Limb (tissue), 2 donors: ENCODE measurements at regions not wholly inside any gene's neighbourhood (a gene's known extent, or its start where the extent isn't known, plus 50 kb on each side); places are given as distances from the start of the nearest gene placed in this dataset.

Source experiments
- DNase-seq, 2 donors: peaks; one replicate each; pipeline ENCODE4 v3.0.0-alpha.2; 2016; ENCODE audit errors: extremely low spot score in 2 of 2

DNA sequence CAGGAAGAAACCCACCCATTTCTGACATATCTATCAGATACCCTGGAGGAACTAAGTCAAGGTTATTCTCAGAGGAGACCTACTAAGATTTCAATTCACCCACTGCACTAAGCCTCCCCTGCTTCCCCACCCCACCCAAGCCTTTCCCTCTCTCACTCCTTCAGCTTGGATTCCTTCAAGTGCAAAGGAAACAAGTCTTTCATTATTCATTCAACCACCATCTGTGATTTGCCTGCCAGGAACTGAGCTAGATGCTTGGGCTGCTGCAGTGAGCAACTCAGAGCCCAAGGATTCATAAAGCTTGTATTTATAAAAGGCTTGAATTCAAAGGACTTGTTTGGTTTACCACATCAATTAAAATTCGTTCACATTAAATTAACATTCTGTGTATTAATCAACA lies 161.3 kb downstream of the GXYLT1 start:
- no peak for DNase-seq

DNA sequence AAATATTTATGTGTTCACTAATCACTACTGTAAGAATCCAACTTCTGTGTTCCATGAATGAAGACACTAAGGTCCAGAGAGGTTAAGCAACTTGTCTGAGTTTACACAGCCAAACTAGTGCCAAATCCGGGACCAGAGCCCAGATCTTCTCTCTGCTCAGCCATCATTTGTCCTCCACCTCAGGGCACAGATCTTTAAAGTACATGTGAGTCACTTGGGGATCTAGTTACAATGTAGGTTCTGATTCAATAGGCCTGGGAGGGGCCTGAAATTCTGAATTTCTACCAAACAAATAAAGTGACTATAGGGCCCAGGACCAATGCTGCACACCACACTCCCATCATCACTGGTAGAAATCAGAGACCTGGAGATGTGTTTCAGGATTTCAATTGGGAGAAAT lies 162.9 kb downstream of the GXYLT1 start:
- no peak for DNase-seq

DNA sequence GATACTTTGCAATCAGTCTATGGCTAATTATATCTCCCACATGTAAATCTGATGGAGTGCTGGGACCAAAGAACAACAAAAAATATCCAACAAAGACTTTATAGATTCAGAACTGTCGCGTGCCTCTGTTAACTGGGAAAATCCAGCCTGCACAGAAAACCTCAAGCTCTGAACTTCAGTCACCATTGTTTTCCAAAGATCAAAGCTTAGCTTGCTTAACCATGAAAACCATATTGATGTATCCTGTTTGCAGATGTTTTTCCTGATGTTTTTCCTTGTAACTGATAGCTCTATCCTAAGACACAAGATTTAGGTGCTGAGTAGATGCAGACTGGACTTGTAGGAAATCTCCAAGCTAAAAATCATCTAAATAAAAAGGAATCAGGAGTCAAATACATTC lies 163.7 kb downstream of the GXYLT1 start:
- DNase-seq, result no peak

DNA sequence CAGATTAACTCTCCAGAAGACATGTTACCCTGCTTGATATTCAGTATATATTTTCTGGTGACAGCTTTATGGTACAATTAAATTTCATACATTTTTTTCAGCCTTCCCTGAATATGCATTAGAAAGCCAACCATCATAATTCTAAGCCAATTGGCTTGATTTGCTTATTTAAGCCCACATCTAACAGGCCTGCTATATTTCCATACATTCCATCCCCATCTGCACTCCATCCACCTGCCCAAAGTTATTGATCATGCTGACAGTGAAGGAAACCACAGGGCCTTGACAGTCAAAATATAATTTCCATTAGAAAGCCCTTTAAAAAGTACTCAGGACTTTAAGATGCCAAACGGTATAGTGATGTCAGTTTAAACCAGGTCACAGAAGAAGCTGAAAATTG lies 164.3 kb downstream of the GXYLT1 start:
- no peak for DNase-seq

DNA sequence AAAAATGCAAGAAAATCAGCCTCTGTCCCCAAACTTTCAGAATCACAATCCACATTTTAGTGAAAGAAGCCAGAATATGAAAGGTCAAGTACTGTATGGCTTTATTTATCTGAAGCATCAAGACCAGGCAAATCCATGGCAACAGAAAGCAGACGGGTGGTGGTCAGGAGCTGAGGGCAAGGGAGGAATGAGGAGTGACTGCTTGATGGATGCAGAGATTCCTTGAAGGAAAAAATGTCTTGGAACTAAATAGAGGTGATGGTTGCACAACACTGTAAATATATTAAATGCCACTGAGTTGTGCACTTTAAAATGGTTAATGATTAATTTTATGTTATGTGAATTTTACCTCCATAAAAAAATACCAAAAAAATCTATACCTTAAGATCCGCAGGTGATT lies 165.1 kb downstream of the GXYLT1 start:
- DNase-seq, result no peak

DNA sequence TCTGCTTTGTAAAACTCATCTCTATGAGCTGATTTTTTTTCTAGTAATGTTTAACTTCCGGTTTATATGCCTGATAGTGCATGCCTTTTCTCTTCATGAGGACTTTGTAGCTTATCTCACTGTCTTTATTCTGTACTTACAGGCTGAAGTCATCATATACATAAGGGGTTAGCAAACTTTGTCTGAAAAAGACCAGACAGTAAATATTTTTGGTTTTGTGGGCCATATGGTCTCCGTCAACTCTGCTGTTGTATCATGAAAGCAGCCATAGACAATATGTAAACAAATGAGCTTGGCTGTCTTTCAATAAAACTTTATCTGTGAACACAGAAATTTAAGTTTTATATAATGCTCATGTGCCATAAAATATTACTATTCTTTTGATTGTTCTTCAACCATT lies 172.1 kb downstream of the GXYLT1 start:
- DNase-seq, result no peak

DNA sequence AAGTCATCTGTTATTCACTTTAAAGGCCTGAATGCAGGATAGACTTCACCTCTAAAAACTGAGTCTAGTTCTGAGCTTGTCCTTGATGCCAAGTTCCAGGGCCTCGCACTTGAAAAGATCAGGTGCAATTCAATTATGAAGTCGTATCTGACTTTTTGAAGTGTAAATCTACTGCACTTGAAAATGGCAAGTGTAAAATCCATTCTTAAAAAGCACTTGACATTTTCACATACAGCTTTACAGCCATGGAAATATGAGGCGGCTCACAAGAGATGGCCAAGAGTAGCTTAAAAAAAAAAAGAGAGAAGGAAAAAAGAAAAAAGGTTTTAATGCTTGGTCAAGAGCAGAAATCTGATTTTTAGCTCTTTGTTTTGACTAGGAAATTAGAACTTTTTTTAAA lies 172.5 kb downstream of the GXYLT1 start:
- DNase-seq, result no peak

DNA sequence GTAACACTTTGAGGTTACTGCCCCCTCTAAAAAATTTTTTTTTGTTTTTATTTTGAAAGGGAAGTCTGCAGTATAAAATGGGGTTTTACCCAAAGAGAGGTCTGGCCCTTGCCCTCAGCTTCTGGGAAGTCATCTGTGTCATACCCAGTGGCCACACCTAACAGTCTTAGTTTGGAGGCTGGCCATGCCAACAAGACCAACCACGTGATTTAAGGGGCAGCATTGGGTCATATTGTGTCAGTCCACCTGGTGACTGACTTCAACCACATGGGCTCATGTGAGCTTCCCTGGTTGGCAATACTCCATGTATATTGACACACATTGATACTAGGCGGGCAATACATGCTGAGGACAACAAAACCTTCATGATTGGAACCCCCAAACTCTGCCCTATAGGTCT lies 173.9 kb downstream of the GXYLT1 start:
- no peak for DNase-seq

DNA sequence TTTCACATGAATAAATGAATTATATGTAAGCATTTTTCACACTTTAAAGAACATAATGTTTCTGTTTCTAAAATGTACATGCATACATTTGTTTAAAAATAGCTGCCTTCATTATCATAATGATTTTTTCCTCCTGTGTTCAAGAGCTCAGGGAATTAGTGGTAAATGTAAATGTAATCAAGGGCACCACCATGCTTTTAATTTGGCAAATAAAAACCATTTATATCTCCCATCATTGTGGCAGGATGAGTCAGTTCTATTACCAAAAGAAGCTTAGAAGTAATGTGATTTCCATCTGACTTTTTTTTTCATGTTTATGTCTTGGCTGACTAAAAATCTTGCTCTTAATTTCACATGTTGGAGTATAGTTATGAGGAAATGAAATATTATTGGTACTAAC lies 176.1 kb downstream of the GXYLT1 start:
- DNase-seq, result no peak

DNA sequence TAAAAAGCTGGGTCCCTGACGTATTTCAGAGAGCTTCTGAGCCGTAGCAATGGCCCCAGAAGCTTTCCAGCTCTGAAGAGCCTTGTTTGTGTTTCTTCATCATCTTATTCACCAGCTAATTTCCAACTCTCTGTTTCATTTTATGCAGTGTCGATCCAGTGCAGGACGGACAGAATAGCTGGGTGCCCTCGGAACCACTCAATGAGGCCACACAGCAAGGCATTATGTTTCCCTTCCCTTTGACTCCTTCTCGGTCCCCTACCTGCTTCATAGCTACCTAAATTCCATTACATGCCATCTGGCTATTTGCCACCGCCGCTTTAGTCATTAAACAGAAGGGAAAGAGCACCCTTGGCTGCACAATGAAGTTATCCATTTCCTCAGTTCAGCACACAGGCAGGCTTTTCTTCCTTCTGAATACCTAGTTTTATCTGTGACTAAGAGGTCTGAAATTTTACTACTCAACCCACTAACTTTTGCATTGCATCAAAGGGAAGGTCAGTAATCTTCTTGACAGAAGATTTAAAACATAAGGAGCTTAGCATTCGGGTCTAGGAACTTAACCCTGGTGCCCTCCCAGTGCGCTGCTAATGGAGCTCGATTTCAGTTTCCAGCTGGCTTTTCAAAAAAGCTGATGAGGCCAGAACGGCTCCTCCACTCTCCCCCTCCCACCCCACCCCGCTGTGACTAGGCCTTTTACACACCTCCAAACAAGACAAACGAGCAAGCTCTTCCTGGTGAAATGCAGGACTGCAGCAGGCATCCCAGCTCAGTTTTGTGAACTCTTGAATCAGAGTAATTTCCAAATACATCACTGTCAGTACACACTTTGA lies 176.8 kb downstream of the GXYLT1 start:
- DNase-seq, result peak in 1 of 2 donors; percentile 49

DNA sequence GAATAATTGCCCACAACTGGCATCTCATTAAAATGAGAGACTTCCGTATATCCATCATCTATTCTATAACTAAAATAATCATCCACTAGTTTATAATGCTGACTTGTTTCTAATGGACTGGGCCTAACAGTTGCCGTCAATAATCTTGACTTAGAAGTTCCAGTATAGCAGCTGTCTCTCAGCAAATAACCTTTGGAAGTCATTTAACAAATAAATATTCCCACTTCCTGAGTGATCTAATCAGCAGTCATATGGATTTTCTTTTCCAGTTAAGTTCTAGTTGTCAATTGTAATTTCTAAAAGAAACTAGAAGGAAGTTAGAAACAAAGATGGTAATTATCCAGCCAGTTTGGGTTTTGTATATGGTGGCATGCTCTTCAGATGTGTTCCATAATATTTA lies 177.8 kb downstream of the GXYLT1 start:
- DNase-seq, result no peak

DNA sequence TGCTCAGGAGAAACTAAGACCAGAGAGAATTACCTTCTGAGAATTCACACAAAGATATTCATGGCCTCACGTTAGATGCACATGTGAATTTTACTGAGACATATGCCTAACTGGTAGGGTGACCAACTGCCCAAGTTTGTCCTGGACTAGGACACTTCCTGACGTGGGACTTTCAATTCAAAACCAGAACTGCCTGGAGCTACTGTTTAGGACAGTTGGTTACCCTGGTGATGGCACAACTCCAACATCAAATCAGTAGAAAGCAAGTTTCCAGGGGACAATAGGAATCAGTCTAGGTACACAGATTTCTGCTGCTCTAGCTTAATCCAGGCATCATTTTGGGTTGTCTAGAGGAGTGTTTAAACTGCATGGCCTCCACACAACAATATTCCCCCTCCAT lies 178.7 kb downstream of the GXYLT1 start:
- DNase-seq, result no peak

DNA sequence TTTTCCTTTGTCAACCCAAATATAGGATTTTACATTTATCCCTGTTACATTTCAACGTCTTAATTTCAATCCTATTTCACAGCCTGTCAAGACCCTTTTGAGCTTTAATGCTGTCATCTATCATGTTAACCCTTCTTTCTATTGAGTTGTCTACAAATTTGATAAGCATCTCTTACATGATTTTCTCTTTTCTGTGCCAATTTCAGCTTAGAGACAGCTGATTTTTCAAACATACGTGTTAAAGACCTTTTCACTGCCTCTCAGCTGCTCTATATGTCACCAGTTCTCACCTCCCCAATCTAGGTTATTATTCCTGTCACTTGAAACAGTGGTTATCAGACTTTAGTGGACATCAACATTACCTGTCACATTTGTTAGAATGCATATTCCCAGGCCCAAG lies 181.3 kb downstream of the GXYLT1 start:
- DNase-seq, result no peak

DNA sequence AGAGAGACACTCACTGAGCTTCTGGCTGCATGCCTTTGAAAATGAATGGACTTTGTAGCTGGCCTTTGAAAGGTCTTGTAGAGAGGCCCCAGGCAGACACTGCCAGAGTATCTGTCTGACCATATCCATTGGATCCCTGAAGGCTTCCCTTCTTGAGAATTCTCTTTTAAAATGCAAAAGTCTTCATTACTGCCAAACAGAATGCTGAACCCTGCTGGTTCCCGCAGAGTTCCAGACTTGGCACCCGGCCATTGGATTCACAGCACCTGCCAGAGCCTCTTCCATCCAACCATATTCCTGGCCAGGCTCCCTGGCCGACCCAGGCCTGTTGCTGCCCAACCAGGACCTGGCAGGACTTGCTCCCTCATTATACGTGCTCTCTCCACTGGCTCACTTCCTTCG lies 182.5 kb downstream of the GXYLT1 start:
- peak in 1 of 2 donors; percentile 51 for DNase-seq

DNA sequence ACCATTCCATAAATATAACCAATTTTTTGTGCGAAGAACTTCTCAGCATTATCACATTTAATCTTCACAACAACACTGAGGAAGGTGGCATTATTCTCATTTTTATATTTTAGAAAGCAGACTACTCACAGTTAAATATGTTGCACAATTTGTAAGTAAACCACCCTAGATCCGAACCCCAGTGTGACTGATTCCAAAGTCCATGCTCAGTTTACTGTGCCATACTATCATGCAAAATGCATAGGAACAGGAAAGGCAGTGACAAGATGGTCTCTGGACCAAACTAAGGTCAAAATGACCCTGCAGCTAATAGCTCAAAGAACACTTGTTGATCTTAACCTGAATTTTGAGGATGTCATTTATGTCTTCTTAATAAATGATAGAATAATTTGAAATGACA lies 185.4 kb downstream of the GXYLT1 start:
- no peak for DNase-seq

DNA sequence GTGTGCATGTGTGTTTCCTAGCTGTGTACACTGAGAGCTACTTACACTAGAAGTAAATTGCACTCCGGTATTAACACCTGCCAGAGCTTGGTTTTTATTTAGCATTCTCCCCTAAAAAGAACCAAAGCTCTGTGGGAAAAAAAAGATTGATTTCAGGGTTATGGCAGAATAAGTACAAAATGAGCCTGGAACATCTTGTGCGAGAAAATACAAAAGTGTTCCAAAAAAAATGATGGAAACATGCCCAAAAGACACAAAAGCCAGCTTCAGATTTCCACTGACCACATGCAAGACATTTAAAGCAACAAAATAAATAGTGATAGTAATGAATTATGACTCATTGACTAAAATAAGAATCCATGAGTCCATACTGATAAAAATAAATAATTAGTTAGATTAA lies 188.3 kb downstream of the GXYLT1 start:
- no peak for DNase-seq

DNA sequence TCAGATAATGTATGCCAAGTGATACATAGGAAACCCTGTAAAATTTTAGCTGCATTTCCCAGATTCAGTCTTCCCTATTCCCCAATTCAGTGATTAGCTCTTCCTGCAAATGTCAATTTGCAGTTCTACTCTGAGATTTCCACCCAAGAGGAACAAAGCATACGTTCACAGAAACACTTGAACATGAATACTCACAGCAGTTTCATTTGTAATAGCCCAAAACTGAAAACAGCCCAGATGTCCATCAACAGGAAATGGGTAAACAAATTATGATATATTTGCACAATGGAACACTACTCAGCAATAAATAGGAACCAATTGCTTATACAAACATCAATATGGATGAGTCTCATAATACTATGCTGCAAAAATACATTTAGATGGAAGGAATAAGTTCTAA lies 194.2 kb downstream of the GXYLT1 start:
- DNase-seq, result no peak

DNA sequence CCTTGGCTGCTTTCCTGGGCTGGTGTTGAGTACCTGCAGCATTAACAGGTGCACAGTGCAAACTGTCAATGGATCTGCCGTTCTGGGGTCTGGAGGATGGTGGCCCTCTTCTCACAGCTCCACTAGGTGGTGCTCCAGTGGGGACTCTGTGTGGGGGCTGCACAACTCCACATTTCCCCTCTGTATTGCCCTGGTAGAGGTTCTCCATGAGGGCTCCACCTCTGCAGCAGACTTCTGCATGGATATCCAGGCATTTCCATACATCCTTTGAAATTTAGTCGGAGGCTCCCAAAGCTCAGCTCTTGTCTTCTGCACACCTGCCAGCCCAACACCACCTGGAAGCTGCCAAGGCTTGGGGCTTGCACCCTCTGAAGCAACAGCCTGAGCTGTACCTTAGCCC lies 198.6 kb downstream of the GXYLT1 start:
- no peak for DNase-seq

DNA sequence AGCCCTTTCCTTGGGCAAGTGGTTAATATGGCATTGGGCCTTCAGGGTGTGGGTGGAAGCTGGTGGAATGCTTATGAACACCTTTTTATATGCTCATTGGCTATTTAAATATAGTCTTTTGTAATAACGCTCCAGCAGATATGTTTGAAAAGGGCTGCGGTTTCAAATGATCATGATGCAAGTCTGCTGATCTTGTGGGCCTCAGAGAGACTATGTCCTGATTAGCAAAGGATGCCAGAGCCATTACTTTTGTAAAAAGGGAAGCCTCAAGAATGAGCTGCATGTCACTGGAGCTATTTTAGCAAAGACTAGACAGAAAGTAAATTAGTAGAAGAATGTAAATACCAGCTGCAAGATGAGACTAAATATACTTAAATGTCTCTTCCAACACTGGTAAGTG lies 200.5 kb downstream of the GXYLT1 start:
- no peak for DNase-seq

DNA sequence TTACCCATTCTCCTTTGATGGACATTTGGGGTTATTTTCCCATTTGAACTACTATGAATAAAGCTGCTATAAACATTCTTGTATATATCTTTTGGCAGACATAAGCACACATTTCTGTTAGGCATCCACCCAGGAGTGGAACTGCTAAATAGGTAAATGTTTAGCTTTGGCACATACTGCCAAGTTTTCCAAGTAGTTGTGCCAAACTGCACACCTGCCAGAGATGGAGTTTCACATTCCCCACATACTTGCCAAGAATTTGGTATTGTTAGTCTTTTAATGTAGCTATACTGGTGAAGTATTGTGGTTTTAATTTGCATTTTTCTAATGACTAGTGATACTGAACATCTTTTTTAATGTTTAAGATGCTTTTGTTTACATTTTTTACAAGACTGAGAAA lies 201.0 kb downstream of the GXYLT1 start:
- DNase-seq, result no peak

DNA sequence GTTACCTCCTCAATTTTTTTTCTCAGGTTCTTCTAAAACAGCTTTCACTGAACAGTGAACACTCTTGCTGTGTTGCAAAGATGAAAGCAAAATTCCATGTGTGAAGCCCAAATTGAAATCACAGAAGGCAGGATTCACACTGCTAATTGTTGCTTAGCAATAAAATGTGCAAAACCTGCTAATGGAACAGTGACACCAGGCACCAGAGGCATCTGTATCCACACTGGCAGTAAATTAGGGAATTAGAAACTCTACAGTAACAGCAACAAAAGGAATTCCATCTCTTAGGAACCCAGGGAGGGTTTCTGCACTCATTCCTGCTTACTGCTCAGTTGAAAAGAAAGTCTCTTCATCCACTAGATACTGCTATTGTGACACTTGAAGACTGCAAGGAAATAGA lies 202.3 kb downstream of the GXYLT1 start:
- DNase-seq, result no peak

DNA sequence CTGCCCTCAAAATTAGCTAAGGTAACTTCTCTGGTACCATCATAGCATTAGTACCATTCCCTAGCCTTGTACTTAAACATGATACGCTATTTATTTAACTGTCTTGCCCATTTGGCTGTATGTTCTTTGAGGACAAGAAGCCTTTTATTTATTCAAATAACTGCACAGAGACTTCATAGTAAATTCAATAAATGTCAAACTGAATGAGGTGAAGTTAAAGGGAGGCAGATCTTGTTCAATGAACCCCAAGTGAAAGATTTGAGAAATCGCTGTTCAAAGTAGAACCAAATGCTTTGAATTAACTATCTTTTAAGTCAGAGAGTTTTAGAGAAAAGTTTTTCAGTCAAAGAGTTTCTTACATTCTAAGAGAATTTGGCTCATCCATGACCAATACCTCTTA lies 203.6 kb downstream of the GXYLT1 start:
- no peak for DNase-seq

DNA sequence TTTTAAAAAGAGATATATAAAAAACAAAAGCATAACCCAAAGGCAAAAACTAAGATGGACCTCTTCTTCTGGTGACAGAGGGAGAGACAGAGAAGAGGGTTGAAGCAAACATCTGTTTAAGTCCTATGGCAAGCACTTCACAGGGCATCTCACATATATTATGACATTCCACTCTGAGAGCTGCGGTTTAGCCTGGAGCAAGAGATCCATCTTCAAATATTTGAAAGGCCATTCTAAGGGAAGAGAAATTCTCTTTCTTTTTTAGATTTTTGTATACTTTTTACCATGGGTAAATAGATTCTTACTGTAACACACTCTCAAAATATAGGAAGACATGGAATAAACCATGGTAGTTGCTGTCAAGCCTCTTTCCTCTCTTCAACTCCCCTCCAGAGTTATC lies 204.1 kb downstream of the GXYLT1 start:
- DNase-seq, result no peak

DNA sequence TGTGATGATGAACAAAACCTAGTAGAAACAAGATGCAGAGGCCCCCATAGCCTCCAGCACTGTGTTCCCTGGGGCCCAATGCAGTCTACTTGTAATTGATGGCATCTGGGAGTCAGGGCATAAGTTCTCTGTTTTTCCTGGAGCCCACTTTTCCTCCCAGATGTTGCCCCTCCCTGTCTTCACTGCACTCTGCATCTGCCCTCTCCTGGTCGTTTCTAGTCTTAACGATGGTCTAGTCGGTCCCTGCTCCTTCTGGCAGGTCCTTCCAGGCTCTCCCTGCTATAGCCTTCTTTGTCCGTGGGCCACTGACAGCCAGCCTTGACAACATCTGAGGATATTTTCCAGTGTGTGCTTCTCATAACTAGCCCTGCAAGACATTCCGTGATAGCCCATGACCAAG lies 208.3 kb downstream of the GXYLT1 start:
- DNase-seq, result no peak
